NCI-H510A treated with DMSO at 0.1 percent for 48 hours (cell line): ENCODE measurements at regions not wholly inside any gene's neighbourhood (a gene's known extent, or its start where the extent isn't known, plus 50 kb on each side); places are given as distances from the start of the nearest gene placed in this dataset.
"Not testable (repeated sequence)": the region's sequence is repeated elsewhere in the genome, so short reads cannot be mapped to it uniquely, and the experiment has no call there.

ENCODE experiments used
- DNase-seq: peaks from one replicate; lab custom pipeline; 2025; lab: John Stamatoyannopoulos, UW

DNA sequence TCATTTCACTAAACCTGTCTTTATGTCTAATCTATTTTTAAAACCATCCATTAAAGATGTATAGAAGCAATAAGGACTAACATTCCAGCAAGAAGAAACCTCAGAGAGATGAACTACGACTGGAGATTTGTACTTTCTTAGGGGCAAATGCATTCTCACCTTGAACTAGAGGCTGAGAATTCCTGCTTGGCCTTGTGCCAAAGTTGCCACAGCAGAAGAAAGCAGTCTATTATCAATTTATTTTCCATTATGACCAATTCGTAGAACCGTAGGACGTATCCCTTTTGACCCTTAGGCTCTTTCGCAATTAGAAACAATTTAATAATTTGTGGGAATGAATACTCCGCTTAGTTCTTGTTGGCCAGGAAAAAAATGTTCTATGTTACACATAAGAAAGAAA is 1647.4 kb upstream of the CDH9 start:
- DNase-seq: no peak

DNA sequence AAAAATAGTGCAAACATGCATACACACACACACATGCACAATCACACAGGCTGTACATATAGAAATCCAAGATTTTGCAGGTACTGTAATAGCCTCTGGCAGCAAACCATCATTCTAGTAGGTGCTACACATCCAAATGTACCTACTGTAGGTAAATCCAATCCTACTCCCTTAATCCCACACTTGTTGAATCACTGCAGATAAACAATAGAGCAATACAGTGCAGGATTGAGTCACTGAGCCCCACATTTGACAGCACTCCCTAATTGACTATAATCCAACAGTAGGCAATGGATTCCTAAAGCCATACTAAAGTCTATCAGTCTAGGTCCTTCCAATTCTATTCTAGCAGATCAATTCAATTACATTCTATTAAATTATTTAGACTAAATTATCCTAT is 1640.5 kb upstream of the CDH9 start:
- DNase-seq: no peak

DNA sequence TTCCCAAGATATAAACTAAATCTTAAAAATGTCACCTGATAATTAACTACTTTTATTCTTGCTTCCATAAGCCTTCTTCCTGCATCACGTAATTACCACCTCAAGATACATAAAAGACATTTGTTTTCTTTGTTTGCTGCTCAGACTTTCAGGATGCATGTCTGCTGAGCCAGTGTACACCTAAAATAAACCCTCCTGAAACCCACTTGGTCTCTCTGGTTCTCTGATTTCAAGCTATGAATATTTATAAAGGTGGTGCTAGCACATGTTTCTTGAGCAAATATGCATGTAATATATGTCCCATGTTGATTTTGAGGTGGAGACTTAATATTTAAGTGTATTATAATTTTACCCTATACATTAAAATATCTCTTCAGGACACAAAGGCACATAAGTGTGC is 1627.7 kb upstream of the CDH9 start:
- DNase-seq: no peak

DNA sequence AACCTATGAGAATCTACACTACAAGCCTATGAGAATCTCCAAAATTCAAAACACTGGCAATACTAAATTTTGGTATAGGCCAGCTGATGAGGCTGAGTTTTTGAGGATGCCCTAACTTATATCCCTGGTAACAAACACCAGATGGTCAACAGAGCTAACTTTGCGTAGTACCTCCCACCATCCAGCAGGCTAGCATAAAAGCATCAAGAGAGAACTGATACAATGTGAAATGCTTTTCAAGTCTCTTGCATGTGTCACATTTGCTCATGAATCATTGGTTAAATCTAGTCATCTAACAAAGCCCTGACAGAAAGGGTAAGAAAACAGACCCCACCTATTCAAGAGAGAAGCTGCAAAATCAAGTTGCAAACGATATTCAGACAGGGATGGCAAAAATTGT is 1609.7 kb upstream of the CDH9 start:
- DNase-seq: no peak

DNA sequence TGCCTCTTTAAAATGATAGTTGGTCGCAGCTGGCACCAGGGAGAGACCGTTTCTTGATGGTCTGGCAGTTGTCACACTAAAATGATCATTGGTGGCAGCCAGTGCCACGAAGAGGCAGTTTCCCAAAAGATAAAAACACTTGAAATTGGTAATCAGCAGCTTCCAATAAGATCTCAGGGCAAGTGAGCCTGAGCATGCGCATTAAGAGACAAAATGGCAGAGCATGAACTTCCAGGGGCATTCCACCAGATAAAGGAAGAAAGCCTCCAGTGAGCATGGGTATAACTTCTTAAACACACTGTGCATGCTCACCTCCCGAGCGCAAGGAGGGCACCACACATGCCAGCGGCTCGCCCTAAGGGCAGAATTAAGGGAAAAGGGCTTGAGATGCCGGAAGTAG is 1594.2 kb upstream of the CDH9 start:
- no peak for DNase-seq

DNA sequence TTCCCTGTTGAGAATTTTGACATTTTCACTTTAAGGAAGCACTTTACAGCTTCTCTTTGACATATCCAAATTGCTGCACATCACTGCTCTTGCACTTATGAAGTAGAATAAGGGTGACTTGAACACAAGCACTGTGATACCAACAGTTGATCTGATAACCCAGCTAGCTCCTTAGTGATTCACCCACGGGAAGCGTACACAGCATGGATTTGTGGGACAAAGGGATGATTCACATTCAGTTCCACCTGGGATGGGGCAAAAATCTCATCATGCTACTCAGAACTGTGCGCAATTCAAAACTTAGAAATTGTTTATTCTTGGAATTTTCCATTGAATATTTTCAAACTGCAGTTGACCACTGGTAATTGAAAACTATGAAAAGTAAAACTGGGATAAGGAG is 1565.5 kb upstream of the CDH9 start:
- DNase-seq: no peak

DNA sequence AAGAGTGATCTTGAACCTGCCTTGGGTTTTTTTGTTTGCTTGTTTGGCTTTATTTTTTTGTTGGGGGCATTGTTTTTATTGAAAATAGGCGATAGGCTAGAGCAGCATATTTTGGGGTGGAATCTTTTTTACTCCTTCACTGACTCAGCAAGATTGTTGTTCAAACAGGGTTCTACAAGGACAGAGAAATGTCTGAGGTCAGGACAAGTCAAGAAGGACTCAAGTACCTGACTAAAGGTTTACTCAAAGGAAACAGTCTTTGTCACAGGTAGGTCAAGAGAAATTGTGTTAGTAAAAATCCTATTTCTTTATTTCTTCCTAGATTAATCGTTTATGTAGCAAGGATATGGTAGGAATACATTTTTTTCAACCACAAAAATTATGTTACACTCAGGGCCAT is 1564.0 kb upstream of the CDH9 start:
- DNase-seq: no peak

DNA sequence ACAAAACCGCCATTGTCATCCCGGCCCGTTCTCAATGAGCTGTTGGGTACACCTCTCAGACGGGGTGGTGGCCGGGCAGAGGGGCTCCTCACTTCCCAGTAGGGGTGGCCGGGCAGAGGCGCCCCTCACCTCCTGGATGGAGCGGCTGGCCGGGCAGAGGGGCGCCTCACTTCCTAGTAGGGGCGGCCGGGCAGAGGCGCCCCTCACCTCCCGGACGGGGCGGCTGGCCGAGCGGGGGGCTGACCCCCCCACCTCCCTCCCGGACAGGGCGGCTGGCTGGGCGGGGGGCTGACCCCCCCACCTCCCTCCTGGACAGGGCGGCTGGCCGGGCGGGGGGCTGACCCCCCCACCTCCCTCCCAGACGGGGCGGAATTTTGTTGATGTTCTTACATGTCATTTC is 1558.3 kb upstream of the CDH9 start:
- not testable (repeated sequence) for DNase-seq

DNA sequence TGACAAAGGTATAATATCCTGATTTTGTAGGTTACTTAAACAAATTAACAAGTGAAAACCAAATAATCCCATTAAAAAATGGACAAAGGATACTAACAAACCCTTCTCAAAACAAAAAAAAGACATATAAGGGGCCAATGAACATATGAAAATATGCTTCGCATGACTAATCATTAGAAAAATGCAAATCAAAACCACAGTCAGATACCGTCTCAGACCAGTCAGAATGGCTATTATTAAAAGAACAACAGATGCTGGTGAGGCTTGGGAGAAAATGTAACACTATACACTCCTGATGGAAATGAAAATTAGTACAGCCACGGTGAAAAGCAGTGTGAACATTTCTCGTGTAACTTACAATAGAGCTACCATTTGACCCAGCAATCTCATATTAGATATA is 1542.2 kb upstream of the CDH9 start:
- DNase-seq: no peak

DNA sequence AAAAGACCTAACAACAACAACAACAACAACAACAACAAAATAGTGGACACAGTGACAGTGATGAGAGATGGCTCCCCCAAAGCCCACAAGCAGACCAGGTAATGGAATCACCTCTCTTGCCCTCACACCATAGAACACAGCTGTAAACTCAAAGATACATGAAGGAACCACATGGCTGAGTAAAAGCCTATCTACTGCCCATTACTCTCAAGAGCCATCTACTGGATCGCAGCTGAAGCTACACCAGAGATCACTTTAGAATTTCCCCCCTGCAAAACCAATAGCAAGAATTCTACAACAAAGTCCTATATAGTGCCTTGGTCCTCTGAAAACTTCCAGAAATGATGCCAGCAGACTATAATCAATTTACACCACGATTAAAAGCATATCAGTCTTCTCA is 1537.6 kb upstream of the CDH9 start:
- DNase-seq: no peak

DNA sequence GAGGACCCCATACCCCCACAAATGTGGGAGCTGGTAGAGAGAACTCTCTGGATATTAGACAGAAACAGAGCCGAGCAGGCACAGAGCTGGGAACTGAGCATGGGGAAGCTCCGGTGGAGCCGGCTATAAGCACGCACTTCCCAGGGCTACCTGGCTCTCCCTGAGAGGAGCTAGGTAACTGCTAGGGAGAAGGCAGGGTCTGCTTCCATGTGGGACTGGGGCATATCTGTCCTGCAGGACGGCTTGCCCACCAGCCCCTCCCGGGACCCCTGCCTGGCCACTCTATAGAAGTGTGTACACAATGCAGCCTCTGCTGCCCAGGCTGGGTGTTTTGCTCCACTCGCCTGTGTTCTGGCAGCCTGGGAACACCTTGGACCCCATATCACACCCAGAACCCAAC is 1537.0 kb upstream of the CDH9 start:
- no peak for DNase-seq

DNA sequence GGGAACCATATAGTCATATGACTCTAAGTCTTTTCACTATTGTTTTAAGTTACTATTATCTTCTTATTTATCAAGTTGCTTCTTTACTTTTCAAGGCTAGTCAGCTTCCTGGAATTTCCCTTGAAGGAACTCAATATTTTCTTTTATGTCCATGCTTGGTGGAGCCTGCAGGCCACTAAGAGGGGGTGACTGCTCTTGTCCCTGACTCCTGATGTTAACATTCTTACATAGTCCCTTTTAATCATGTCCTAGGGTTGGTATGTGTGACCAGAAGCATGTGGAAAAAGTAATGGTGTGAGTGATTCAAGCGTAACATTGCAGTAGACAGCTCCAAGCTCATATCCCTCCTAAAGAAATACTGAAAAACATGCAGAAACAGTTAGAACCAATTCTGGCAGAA is 1536.2 kb upstream of the CDH9 start:
- DNase-seq: no peak

DNA sequence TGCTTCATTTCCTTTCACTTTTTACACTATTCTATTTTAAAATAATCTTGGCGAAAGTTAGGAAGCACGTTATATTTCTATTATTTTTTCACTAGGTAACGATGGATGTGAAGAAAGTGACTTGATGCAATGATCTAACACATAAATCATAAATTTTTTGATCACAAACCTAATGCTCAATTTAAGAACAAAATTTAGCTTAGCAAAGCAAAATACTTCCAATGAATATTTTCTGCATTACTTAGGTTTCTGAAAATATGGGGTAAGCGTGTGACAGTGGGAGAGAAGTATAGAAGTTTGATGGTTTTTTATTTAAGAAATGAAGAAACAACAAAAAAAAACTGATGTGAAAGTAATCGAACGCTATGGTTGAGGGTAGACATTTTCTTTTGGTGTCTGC is 1528.7 kb upstream of the CDH9 start:
- DNase-seq: no peak

DNA sequence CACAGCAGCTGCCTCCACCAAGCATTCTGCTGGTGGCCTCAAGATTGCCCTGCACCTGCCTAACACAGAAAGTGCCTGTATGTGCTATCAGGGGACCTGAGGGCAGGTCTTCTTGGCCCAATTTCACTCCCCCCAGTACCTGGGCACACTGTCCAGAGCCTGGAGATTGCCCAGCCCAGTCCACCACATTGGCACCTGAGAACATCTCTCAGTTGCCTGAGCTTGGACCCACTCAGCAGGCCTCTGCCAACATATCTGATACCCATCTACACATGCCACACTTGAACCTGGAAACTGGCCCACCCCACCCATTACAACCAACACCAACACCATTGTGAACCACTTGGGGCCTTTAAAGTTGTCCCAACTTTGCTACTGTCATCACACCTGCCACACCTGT is 1523.1 kb upstream of the CDH9 start:
- DNase-seq: no peak

DNA sequence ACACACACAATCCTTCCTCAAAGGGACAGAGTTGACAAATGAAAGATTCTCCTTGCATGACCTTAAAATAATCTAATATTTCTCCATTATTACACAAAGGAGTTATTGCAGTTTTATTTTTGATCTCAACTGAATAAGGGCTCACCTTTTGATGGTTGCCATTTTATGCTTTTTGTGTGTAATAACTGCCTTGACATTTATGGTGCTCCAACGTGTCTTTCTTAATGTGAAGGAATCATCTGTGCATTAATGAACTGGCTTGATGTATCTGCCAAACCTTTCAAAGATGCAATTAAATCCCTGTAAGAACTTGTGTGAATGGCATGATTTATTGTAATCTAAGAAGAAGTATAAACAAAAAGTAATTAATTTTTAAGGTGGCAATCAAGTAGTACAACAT is 1519.8 kb upstream of the CDH9 start:
- DNase-seq: no peak

DNA sequence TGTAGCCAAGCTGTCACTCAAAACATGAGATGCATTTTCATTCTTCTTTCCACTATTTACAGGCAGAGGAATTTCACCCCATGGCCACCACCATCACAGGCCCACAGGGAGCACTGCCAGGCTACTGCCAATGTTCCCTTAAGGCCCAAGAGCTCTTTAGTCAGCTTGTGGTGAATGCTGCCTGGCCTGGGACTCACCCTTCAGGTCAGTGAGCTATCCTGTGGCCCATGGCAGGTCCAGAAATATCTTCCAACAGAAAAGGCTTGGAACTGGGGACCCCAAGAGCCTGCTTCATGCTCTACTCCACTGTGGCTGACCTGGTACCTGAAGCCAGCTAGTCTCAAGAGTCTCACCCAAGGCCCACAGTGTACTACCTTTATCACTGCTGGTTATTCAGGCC is 1518.7 kb upstream of the CDH9 start:
- DNase-seq: no peak

DNA sequence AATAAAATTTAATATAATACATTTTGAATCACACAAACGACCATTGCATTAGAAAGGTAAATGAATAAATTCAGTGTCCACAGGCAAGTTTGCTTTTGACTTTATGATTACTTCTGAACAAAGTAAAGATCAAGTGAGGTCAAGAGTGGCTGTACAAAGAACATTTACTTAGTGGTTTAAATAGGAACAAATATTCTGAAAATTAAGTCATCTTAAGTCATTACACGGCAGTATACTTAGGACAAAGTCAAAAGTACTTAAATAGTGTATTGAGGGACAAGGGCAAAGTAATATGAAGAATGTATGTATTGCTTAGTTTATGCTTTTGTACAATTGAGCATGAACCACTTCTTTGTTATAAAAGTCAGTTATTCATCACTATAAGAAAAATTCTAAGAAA is 1511.2 kb upstream of the CDH9 start:
- no peak for DNase-seq

DNA sequence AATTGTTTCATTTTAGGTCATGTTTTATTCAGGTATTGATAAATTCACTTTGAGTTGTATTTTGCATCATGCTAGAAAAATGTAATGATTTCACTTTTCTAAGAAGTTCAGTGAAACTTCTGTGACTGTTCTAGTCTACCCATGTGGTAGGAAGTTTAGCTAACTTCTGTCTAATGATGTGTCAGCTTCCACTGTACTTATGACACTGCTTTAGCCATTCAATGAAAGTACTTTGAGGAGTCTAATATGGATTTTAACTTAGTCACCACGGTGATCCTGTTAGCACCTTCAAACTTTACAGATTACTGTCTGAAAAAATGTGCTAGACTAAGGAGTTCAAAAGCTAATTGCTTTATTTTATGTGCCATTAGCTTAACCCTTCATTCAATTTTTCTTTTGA is 1510.5 kb upstream of the CDH9 start:
- no peak for DNase-seq

DNA sequence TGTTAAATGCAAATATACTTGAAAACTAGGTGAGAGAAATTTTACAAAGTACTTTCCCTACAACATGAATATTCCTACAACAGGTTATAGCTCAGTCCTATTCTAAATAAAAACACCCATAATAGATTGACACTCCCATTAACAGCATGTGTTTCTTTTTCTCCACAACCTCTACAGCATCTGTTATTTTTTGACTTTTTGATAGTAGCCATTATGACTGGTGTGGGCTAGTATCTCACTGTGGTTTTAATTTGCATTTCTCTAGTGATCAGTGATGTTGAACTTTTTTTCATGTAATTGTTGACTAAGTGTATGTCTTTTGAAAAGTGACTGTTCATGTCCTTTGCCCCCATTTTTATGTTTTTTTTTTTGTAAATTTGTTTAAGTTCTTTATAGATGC is 1506.1 kb upstream of the CDH9 start:
- DNase-seq: no peak

DNA sequence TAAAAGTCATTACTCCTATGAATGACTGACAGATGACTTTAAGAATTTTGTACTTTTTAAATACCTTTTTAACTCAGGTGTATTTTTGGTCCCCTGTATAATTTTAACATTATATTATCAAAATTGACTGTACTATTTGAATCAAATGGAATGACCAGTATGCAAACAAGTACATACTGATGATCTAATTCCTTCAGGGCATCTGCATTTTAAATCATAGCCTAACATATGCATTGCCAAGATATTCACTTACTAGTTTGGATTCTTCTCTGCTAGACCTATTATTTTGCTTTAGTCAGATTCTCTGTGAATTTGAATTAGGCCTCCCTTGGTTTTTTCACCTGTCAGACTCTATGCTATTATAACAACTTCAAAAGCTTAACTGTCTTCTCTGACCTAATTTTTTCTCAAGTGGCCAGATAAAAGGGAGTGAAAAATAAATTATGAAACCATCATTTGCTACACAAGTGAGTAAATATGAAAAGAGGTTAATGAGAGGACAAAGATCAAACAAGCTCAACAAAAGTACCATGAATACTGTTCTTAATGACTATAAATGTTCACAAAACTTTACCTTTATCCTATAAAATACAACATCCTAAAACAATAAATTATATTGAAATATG is 1505.2 kb upstream of the CDH9 start:
- peak; percentile 47 for DNase-seq

DNA sequence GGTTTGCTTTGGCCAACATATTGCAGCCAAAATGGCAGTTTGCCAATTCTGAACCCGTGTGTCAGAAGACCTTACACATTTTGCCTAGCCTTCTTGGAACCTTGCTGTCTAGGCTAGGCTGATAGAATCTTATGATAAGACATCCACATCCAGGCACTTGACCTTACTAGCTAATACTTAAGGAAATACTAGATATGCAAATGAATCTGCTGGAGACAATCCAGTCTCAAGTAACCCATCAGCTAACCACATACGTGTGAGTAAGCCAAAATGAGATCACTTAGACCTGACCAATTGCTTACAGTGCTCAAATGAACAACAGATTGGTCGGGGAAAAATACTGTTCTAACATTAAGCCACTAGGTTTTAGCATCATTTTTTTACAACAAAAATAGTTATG is 1504.6 kb upstream of the CDH9 start:
- DNase-seq: peak; percentile 41

DNA sequence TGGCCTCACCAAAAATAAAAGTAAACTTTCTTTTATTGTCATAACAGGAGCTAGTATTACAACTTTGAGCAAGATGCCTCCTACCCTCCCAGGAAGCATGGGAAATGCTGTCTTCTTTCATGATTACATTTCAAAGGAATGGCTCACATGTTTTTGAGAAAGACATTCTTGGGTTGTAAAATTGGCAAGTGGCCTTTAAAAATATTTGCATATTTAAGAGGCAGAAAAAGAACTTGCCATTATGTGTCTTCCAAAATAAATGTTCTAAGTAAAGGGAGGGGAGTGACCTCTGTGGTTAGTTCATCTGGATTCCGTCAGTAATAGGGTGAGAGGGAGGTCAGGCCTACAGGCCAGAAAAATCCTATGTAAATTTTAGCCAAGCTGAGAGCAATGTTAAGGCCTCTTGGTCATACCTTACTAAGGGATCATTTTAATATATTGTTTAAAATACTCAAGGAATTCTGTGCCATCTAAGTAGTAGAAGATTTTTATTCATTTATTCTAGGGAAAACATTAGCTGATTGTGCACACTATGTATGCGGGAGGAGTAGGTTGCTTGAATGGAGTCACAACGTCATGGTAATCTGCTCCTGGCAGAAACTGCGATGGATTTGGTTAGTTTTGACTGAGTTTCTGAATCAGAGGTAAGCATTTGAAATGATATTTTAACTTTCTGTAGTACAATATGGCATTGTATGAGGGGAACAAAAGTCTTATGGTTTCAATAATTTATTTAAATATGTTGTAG is 1485.7 kb upstream of the CDH9 start:
- DNase-seq: no peak

DNA sequence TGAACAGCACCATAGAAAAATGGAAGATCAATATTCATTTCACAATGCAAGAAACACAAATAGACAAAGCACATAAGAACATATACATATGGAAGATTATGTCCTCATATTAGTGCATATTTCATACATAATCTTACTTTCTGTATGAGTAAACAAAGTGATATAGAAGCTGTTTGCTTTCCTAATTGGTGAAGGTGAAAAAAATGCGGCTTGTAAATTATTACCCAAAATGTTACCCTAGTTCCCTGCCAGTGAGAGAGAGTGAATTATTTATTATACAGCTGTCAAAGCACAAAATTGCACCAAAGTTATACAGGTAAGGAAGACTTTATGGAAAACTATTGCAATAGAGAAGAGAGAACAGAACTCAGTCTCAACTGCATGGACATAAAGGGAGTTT is 1485.0 kb upstream of the CDH9 start:
- DNase-seq: no peak

DNA sequence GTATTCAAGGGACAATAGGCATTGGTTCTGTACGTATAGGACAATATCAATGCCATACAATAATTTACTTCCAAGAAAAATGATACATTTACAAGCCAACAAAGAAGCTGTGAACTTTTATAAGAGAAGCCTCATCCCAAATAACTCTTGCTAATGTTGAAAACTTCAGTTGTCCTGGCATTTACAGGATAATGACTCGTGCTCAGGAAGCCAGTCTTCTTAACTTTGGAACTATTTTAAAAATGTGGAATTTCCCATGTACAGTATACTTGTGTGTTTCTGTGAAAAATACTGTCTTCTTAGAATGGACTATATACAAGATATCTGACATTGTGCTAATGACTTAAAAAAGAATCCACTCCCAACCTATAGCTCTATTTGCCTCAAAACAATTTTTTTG is 1479.3 kb upstream of the CDH9 start:
- DNase-seq: no peak
